Epidermal melanocyte (primary cell): ENCODE measurements at regions not wholly inside any gene's neighbourhood (a gene's known extent, or its start where the extent isn't known, plus 50 kb on each side); places are given as distances from the start of the nearest gene placed in this dataset.
"Not testable (repeated sequence)": the region's sequence is repeated elsewhere in the genome, so short reads cannot be mapped to it uniquely, and the experiment has no call there.

Source experiments
- DNase-seq: peaks from one replicate; pipeline ENCODE4 v3.0.0; 2011; ENCODE audit warnings: low spot score; ENCODE audit not compliant: insufficient read length

DNA sequence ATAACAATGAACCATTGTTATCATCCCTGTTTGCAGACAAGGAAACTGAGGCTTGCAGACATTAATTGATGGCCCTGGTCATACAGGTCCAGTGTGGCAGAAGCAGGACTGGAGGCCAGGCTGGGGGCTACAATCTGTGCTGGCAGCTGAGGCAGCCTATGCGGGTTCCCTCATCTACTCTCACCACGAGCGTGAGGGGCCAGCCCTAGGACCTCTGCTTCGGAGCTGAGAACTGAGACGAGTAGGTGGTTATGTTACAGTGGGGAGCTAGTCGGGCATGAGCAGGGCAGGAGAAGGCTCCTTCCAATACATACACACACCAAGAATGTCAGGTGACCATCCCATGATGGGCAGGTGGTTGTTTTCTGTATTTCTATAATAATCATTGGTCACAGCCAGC is 82.2 kb upstream of the ASB18 start:
- DNase-seq = no peak

GRCh38 chr2:236348279-236348678 is 84.1 kb upstream of the ASB18 start:
- DNase-seq = no peak

GRCh38 chr2:236348976-236349375 is 84.8 kb upstream of the ASB18 start:
- DNase-seq = no peak

- no peak for DNase-seq
Measured at GRCh38 chr2:236350426-236350825, 86.2 kb upstream of the ASB18 start.

DNA sequence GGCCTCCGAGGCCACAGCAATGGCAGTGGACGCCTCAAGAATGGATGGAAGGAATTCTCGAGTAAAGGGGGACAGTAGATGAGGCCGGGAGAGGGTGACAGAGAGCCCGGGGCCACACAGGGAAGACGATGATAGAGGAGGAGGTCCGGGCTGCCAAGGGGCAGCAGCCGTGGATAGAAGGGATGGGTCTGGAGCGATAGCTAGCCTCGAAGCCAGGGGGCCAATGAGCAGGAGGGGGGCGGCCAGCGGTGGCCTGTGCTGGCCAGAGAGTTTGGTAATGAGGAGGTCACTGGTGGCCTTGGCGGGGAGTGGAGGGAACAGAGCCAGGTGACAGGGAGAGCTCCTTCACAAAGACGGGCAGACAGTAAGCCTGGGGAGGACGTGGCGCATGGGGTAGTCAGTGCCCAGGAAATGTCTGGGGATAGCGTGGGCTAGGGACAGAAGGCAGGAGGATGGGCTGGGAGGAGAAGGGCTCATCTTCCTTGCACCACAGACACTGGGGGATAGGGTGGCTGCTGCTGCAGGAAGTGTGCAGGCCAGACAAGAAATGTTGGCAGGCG is 87.8 kb upstream of the ASB18 start:
- no peak for DNase-seq

- peak; percentile 40 for DNase-seq
Measured at GRCh38 chr2:236352761-236353593, 88.8 kb upstream of the ASB18 start.

DNA sequence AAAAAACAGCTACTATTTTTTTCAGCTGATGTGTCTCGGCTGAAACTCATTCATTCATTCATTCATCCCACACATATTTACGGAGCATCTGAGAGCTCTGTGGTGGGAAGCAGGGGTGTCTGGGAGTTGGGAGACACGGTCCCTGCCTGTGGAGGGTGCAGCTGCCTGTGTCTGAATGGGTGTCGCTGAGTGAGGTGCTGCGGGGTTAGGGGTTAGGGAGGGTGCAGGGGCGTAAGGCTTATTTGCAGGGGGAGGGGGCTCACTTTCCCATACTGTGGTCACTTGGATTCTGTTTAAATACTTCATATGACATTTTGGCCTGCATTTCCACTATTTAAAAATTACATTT is 89.4 kb upstream of the ASB18 start:
- DNase-seq = no peak

DNA sequence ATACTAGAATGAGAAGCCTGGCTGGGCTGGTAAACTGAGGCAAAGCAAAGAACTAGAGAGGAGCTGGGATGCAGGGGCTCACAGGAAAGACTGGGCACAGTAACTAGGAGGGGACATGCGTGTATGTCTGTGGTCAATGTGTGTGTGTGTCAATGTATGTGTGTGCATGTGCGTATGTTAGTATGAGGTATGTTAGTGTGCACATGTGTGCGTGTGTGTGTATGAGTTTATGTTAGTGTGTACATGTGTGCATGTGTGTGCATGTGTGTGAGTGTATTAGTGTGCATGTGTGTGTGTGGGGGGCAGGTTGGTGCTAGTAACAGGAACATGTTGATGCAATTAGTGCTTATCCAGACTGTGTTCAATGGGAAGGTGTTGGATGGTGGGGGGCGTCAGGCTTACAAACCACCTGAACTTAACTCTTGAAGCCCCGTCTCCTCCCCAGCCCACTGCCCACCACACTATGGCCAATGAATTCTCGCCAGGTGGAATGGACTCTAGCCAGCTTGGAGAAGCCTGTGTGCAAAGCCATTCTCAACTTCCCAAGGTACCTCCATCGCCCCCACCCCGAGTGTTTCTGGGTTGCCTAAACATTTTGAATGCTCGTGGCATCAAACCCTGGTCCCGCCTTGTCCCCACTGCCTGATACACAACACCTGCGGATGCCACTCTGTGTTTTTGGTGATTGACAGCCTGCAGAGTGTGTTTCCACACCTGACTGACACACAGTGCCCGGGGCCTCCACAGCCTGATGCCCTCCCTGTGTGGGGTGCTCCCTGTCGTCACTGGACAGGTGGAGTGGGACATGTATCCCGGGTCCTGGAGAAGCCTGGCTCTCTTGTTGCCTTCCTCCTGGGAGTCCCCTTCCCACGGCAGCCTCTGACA is 90.1 kb upstream of the ASB18 start:
- no peak for DNase-seq

DNA sequence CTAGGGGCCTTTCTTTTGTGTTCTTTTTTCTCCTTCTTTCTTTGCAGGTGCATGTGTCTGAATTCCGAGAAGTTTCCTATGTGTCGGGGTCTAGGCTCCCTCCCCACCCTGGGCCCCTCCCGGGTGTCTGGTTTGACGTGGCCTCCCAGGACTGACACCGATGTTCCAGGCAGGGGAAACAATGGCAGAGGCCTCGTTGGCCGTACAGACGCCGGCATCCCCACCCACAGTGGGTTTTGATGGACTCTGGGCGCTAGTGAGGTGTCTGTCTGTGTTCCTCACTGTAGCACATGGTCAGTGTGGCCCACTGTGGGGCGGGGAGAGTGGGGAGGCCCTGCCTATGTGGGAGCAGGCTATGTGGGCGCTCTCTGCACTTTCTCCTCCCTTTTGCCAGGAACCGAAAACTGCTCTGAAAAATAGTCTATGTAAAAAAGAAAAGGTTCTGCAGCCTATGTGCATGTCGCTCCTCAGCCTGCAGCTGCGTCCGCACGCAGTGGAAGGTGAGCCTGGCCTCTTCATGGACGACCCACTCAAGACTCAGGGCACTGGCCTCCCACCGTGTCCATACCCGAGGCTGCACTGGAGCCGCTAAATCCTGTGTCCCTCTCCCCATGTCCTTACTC is 90.9 kb upstream of the ASB18 start:
- no peak for DNase-seq

DNA sequence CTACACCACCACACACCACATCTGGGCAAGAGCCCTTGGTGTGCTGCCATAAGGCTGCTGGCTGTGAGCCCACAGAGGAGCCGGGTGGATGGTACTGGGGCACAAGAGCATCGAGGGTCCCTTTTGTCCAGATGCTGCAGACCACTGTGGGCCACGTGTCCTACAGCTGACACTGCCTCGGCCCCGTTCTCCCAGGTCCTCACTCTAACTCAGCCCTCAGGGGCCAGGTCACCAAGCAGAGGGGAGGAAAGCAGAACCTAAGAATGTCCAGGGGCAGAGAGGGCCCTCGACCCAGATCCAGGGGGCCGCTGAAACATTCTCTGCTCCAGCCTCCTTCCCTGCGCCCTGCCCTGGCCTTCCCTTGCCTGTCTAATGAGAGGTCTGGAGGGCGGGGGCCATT is 91.7 kb upstream of the ASB18 start:
- DNase-seq = no peak

DNA sequence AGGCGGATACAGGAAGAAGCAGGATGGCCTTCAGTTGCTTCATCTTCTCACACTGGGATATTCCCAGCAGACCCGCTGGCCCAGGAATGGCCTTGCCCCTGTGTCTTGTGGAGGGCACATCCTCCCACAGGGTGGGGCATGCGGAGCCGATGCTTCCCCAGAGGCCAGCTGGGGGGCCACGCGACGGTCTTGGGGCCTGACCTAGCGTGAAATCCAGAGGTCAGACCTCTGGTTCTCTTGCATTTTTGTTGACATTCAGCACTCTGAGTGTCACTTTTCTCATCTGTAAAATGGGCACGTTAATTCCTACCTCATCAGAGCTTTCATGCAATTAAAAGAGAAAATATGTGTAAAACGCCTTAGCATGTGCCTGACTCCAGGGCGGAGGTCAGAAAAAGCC is 92.1 kb upstream of the ASB18 start:
- not testable (repeated sequence) for DNase-seq

GRCh38 chr2:236358482-236358881 is 94.3 kb upstream of the ASB18 start:
- not testable (repeated sequence) for DNase-seq

GRCh38 chr2:236359426-236360045 is 95.3 kb upstream of the ASB18 start:
- no peak for DNase-seq

DNA sequence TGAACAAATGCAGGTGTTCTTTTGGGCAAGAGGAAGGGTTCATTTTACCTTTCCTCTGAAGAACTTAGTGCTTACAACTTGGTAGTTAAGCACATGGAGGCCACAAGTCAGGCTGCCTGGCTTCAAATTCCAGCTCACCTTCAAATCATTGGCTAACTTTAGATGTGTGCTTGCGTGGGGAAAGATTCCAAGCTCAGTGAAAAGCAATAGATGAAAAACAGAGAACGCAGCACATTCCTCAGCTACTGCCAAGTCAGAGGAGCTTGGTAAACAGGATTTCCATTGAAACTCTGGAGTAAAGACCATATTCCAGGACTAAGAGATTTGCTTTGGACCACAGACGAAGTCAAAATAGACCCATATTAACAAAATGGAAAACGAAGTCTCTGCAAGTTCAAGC is 96.3 kb upstream of the ASB18 start:
- DNase-seq = no peak

DNA sequence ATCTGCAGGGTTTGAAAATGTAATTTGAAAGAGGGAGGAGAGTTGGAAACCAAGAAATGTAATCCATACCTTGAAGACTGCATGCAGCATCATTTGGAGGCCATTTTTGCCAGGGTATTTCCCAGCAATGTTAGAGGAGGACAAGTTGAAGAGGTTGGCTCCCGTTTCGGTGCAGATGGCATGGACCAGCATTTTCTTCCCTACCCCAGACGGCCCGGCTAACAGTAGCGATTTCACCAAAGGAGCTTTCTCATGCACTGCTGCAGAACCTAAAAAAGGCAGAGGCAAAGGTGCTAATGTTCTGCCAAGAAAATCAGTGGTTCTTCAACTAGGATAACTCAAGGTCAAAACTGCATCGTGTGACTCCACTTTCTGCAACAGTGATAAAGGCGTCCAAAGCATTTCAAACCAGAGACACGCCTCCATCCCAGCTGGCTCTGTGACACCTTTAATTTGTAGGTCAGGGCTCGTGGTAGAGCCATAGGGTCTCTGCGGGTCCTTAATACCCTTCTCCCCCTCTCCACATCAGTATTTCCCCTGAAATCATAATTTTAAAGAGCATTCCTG is 99.6 kb upstream of the ASB18 start:
- DNase-seq = no peak

GRCh38 chr2:236365258-236366048 is 101.2 kb upstream of the ASB18 start:
- no peak for DNase-seq

DNA sequence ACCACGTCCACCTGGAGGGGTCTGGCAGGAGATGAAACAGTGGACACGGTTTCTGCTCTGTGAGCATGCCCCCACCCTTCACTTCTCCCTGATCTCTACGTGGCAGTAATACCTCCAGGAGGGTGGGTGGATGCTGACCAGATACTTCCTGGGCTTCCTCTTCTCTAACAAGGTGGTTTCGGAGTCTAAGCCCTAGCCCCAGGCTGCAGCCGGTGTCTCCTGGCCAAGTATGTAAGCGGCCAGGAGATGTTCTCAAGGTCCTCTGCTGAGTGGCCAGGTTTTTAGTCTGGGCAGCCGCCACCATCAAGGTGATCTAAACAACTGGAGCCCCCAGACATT is 101.8 kb upstream of the ASB18 start:
- DNase-seq = no peak

DNA sequence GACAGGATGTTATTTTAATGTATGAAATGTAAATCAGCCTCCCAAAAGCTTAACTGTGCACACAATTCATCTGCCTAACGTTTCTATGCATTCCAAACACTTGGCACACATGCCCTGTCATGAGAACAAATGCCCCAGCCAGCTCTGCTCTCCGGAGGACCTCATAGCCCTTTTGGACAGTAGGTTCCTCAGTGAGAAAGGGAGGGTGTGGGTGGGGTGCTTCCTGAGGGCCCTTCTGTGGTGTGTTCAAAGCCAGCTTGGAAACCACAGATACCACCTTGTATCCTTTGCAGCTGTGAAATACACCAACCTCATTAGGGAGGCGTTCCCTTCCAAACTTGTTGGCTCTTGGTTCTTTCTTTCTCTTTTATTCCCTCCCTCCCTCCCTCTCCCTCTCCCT is 102.2 kb upstream of the ASB18 start:
- no peak for DNase-seq

- no peak for DNase-seq
Measured at GRCh38 chr2:236367506-236368289, 103.5 kb upstream of the ASB18 start.

DNA sequence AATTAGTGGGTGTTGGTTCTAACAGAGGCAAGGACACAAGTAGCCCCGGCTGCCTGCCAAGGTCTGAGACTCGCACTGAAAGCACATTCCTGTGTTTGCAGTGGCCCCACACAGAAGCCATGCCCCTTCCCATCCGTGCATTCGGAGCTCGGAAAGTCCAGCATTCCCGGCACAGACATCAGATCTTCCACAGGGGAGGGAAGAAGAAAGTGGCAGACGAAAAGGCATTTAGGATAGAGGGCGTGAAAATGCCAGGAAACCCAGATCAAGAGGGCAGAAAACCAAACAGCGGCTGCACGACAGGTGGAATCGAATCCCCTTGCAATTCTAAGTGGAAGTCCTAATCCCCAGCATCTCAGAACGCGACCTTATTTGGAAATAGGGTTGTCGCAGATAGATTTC is 105.5 kb upstream of the ASB18 start:
- no peak for DNase-seq
